Endothelial cell of hepatic sinusoid (primary cell): ENCODE measurements at regions not wholly inside any gene's neighbourhood (a gene's known extent, or its start where the extent isn't known, plus 50 kb on each side); places are given as distances from the start of the nearest gene placed in this dataset.

ENCODE experiments used
- in situ Hi-C: cut with HindIII; loops from 2 replicates; pipeline ENCODE4 v1.10.0; 2017; ENCODE audit warnings: low sequenced_read_pairs

- in situ Hi-C loops, result no loop called here
Measured at GRCh38 chr9:110047232-110047954, 160.6 kb downstream of the C9orf152 start.

DNA sequence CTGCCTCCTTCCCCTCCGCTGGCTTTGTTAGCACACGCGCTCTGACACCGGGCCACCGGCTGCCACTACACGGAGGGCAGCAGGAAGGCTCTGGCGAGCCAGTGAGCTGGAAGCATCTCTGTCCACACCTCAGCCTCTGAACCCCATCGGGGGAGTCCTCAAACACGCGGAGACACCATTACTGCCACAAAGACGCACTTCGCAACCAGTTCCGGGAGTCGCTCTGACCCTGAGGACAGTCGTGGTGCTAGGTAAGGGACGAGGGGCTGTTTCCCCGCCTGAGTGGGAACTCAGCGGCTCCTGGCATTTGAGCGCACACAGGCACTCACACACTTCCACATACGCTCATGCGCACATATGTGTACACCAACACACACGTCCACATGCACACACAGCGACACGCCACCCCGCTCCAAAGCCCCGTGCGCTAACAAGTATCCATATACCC, 160.0 kb downstream of the C9orf152 start:
- in situ Hi-C loops, result no loop called here

DNA sequence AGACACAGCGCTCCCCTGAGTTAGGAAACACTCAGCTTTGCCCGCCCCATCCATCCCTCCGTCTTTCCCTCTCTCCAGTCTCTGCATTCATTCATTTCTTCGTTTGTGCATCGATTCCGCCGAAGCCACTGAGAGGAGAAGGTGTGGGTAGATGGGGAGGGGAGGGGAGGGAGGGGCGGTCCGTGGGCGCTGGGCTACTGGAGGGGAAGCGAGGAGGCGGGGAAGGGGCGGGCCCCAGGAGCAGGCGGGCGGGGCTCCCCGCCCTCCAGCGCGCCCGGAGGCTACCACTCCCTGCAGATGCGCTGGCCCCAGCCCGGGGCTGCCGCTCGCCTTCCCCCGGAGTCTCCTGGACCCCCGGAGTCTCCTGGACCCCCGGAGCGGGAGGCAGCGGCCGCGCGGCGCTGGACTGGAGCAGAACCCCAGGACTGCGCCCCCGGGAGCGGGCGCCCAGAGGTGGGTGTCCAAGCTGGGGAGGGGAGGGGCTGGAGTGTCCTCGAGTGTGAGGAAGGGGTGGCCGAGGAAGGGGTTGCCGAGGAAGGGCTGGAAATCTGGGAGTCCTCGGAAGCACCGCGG, 159.5 kb downstream of the C9orf152 start:
- in situ Hi-C loops, result no loop called here

- in situ Hi-C loops, result no loop called here
Measured at GRCh38 chr9:110048976-110049698, 158.8 kb downstream of the C9orf152 start.

DNA sequence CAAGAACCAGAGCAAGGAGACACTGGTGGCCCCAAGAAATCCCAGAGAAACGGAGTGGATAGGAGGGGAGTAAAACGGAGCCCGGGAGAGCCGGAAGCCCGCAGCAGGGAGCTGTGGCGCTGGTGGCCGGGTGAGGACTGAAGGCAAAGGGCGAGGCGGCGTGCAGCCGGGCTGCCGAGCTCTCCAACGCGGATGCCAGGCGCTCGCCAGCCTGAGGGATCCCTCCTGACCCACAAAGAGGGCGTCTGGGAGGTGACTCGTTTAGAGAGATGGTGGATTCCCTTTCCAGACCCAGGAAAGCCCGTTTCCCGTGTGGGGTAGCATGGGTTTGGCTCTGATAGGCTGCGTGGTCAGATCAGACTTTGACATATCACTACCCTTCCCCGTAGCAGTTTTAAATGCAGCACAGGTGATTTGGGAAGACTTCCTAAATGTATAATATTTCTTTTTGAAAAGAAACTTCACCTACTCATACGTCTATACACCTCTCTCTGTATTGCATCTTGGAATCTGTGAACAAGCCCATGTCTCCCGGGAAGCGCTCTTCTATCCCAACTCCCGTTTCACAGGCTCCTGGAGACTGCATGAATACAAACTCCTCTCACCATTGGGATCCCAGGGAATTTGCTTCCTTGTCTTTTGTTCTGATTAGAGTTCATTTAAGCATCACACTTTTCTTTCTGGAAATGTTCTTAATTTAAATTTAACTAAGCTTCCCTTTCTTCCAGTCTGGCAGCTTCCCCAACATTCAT, 158.1 kb downstream of the C9orf152 start:
- in situ Hi-C loops, result no loop called here

DNA sequence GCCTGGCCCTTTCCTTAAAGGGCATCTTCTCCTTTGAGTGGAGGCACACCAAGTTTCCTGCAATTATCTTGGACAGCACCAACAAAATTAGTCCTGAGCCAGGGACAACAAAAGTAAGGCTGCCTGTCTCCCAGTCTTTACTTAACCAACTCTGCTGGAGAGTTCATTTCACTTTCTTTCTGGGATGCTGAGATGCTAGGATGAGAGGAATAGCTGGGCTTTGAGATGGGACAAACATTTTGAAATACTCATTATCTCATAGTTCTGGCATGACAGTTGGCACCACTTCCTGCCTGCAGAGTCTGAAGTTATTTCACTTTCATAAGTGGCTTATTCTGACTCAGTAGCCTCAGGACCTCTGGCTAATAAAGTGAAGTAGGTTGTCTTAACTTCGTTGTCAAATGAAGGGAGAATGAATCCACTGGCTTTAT, 157.0 kb downstream of the C9orf152 start:
- in situ Hi-C loops, result no loop called here

DNA sequence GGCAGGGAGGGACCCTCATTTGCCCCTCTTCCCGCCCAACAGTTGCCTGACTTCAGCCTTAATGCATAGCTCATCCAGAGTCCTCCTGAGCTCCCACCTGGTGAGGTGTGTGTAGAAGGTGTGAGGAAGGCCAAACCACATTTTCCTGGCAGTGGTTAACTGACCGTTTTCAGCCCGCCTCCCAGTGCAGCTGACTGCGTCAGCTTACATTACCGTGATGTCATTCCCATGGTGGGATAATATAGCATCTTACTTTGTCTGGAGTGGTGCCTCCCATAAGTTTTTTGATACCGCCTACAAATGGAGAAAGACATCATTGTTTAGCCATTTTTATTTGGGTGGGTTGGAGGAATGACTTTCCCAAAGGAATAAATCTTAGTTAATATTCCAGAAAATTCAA, 151.9 kb downstream of the C9orf152 start:
- in situ Hi-C loops, result no loop called here

DNA sequence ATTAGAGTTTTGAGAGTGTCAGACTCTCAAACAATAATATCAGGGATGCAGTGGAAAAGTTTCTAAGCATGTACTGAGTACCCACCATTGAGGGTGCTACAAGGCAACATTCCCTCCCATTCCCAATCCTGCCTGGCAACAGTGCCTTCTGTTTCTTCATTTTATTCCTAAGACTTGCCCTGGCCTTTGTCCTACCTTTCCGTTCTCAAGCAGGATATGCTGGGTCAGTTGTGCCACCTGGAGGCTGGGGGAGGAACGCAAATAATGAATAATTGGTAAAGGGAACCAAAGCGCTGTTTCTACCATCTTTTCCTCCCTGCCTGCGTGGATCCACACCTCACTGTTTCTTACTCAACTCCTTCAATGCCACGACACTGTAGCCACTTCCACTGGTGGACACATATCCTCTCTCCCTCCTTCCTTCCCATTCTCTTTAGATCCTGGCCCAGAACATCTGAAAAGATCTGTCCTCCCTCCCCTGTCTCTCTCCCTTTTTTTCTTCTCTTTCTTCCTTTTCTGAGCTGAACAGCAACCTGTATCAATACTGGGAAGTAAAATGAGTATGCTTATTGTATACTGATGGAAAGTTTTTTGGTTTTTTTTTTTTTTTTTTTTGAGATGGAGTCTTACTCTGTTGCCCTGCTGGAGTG, 149.5 kb downstream of the C9orf152 start:
- in situ Hi-C loops, result no loop called here

GRCh38 chr9:110059461-110059860, 148.5 kb downstream of the C9orf152 start:
- in situ Hi-C loops, result no loop called here

GRCh38 chr9:110064803-110065202, 143.2 kb downstream of the C9orf152 start:
- in situ Hi-C loops, result loop anchor here (5.0 kb wide), 2 partner anchors 52 to 98 kb away; no protein-coding TSS in a partner anchor

GRCh38 chr9:110065532-110065931, 142.4 kb downstream of the C9orf152 start:
- in situ Hi-C loops, result loop anchor here (5.0 kb wide), 1 partner anchor 98 kb away; no protein-coding TSS in a partner anchor

DNA sequence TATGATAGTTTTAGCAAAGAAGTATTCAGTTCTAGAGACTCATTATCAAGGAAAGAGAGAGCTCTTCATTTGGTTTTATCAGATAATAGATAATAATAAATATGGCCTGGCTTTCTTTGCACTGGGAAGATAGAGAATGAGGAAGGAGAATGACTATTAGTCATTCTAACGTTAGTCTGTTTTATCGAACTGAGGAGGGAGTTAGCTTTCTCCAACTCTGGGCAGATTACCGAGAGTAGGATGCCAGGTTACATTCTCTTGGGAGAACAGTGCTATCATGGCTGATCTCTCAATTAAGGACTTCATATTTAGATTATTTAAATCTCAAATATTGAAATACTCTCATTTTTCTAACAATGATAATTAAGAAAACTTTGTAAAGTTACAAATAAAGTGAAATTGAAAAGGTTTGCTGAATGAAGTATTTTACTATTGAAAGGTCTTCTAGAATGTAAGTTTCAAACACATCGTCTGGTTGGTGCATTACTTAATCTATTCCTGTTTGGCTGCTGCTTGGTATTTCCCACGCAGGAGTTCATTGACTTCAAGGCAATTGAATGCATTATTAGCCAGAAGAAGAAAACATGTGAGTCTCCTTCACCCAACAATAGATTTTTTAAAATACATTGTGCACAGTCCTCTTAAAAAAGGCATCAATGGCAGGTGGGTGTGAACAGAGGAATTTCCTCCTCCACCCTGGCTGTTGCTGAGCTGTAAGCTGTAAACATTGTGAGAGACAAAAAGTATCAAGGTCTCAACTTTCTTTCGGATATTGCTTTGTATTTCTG, 140.8 kb downstream of the C9orf152 start:
- in situ Hi-C loops, result loop anchor here (5.0 kb wide), 1 partner anchor 100 kb away; no protein-coding TSS in a partner anchor

- in situ Hi-C loops, result loop anchor here (5.0 kb wide), 1 partner anchor 101 kb away; no protein-coding TSS in a partner anchor
Measured at GRCh38 chr9:110068212-110068611, 139.7 kb downstream of the C9orf152 start.

GRCh38 chr9:110069326-110070248, 138.4 kb downstream of the C9orf152 start:
- in situ Hi-C loops, result loop anchor here (5.0 kb wide), 3 partner anchors 83 to 167 kb away; no protein-coding TSS in a partner anchor

DNA sequence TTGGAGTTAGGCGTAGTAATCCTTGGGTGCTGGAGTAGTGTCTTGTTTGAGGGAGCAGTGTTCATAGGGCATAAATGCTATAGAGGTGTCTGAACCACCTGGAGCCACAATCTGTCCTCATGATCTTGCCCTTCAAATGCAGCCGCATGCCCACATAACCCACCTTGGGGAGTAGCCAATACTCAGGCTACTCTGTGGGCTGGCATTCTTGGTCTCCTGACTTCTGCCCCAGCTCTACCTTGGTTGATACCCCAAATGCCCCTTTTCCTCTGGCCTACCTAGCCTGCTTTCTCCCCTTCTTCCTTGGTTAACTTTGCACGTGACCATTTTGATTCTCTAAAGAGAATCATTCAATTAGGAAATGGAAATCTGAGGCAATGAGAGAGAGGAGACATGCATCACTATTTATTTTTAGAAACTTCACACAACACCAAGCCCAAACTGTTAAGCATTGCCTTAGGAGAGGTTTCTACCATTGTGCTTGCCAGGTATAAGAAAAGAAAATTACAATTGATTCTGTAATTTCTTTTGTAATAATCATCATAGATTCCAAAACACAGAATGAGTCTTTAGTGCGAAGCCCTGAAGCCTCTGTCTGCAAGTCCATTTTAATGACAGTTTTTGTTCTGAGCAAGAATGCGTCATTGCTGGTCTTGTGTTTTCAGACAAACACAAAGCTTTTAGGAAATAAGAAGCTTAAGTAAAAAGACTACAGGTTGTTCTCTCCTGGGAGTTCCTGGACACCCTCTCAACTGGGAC, 135.2 kb downstream of the C9orf152 start:
- in situ Hi-C loops, result loop anchor here (5.0 kb wide), 2 partner anchors 80 to 170 kb away; no protein-coding TSS in a partner anchor

DNA sequence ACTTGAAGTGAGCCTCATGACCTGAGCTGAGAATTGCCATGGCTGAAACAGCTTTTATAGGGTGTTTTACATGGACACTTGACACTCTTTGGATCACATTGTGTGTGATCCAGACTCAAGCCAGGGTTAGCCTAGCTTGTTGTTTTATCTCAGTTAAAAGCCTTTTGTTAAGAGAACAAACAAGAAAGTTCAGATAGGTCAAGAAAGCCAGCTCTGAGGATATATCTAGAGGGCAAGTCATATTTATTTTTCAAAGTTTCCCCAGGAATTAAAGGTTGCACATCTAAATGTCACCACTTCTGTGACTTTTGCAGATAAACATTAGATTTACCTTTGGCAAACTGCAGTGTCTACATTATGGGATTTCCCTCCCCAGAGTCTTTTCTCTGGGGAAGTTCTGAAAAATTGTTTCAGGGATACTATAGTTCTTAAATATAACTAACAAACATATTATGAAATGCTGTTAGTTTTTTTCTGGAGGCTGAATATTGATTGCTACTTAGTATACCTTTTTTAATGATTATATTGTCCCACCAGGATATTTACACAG, 134.5 kb downstream of the C9orf152 start:
- in situ Hi-C loops, result loop anchor here (5.0 kb wide), 2 partner anchors 79 to 171 kb away; no protein-coding TSS in a partner anchor
